ENCODE measurements at regions not wholly inside any gene's neighbourhood (a gene's known extent, or its start where the extent isn't known, plus 50 kb on each side); places are given as distances from the start of the nearest gene placed in this dataset.

DNA sequence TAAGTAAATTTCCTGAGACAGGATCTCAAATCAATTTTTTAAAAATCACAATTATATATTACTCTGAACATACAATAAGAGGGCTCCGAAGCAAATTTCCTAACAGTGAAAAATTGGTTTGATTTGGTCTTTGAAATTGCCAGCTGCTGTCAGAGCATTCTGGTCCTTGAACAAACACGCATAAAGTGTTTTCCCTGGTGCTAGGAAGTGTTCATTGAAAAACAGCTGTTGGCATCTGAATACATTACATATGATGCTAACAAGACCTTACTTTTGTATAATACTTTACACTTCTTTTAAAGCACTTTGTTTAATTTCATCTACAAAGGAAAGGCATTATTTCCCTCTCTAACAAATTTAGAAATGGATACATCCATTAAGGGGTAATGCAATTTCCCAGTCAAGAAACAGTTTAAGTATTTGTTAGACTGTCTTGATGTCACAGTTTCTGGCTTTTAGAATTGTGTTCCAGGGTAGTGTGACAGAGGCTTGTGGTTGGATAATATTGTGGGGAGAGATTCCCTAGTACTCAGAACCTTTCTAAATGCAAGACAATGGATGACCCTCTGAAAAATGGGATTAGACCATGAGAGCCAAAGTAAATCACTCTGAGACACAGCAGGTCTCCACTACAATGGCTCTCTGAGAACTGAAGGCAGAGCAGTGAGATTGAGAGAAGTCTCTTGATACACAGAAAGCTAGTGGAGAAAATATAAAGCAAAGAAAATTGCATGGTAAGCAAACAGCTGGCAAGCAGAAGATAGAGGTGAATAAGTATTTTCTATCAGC is 299.0 kb downstream of the TRIB2 start:
- DNase-seq (ENCODE audit: low spot score) = no peak

DNA sequence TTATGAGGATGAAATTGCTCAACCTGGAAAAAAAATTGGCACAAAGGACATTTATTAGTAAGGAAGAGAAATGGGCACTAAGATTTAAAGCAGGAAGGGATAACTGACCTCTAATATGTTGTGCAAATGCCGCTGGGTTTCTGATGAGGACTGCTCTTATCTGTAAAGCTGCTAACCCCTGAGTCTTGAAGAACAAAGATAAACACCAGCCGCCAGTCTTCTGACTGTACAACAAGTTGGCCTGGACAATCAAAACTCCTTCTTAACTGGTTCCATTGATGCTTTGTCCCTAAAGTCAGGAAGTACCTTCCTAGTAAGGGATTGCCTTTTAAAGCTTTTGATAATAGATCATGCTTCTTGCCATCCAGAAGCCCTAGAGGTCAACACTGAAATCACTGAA is 301.8 kb downstream of the TRIB2 start:
- DNase-seq (ENCODE audit: low spot score) = no peak

DNA sequence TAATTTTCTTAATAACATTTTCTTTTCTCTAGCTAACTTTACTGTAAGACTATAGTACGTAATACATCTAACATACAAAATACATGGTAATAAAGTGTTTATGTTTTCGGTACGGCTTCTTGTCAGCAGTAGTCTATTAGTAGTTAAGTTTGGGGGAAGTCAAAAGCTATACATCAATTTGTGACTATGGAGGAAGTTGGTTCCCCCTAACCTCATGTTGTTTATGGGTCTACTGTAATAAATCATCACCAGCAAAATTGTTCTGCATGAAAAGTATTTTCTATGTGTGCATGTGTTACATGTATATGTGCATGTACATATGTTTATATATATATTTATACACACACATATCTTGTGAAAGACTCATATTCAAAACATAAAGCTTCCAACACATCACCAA is 303.0 kb downstream of the TRIB2 start:
- DNase-seq (ENCODE audit: low spot score) = no peak

DNA sequence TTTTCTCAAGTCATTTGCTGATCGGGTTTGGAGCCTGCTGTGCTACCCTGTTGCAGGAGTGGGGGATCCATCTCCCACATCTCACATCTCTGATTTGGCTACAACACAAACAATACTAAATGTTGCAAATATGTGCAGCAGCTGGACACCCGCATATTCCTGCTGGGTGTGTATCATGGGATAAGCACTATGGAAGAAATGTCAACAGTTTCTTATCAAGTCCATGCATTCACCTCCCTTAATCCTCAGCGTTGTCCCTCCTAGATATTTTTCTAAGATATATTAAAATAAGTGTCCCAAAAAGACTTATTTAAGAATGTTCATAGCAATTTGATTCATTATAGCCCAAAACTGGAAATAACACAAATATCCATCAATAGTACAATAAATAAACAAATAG is 303.7 kb downstream of the TRIB2 start:
- no peak for DNase-seq (ENCODE audit: low spot score)

DNA sequence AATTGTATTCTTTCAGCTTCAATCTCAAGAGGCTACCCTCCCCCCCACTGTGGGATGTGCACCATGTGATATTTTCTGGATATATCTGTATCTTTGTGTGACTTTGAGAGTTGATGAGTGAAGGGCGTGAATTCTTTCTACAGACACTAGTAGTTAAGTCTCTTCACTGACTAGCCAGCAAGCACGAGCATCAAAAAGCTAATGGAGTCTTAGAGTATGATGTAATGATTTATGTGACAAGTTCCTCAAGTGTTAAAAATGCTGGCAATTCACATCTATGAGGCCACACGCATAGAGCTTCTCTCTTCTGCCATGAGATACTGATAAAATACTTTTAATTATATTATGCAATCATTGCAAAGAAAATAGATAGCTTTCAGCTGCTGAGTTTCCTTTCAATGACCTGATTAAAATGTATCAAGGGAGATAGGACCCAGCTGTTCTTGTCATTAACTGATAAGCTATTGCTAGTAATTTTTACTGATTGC is 304.8 kb downstream of the TRIB2 start:
- DNase-seq (ENCODE audit: low spot score) = no peak

DNA sequence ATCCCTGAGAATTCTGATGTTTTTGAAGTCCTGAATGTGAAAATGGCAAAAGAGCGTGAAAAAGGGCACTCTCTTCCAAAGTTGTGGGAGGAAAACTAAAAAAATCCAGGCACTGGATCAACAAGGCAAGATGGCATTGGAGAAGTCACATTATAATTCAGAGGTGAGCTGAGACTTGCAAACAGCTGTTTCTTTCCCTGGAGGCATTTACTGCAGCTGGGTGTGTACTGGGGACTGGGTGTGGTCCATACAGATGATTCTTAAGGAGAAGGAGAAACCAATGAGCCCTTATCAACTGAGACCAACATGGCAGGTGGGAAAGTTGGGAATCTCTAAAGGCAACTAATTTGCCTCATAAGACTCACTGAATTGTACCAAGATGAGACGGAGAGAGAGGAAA is 313.9 kb downstream of the TRIB2 start:
- no peak for DNase-seq (ENCODE audit: low spot score)

DNA sequence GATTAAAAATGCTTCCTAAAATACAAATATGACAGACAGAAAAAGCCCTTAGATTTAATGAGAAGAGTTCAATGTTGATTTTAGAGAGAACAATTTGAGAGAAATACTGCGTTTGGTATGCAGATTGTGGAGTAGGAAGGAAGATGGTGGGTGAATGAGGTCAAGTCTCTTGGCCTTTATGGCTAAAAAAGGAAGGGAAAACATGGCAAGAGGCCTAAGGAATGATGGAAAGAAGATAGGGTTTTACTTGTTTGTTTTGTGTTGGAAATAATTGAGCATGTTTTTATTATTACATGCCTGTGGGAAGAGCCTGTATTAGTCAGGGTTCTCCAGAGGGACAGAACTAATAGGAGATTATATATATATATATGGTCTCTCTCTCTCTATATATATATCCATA is 318.1 kb downstream of the TRIB2 start:
- no peak for DNase-seq (ENCODE audit: low spot score)

DNA sequence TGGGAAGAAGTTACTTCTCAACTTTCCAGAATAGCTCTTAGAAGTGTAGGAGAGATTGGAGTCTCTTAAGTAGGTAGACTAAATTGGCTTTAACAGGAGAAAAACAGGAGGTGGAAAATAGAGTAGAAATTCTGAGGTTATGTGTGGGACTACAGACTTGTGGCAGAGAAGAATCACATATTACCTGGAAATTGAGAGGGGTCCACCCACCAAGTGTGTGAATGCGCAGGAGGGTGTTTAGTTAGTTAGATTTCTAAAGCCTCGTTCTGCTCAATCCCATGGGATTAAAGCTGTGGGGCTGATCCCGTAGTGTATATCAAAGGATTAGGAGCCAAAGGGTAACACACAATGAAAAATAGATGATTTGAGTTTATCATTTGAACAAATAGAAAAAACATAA is 319.1 kb downstream of the TRIB2 start:
- no peak for DNase-seq (ENCODE audit: low spot score)

DNA sequence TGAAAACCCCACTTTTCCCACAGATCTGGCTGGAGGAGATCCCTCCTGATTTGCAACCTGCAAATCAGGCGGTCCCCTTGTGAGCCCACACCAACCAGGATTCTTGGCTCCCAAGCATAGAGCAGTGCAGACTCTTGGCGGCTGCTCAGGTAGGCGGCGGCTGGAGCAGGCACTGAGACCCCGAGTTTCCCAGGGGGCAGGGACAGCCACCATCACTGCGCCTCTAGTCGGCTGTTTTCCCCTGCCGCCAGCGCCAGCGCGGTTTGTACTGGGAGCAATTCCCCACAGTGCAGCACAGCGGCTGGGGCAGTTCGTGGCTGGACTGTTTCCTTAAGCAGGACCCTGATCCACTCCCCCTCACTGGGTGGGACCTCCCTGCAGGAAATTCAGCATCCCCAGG is 323.3 kb downstream of the TRIB2 start:
- DNase-seq (ENCODE audit: low spot score) = no peak

DNA sequence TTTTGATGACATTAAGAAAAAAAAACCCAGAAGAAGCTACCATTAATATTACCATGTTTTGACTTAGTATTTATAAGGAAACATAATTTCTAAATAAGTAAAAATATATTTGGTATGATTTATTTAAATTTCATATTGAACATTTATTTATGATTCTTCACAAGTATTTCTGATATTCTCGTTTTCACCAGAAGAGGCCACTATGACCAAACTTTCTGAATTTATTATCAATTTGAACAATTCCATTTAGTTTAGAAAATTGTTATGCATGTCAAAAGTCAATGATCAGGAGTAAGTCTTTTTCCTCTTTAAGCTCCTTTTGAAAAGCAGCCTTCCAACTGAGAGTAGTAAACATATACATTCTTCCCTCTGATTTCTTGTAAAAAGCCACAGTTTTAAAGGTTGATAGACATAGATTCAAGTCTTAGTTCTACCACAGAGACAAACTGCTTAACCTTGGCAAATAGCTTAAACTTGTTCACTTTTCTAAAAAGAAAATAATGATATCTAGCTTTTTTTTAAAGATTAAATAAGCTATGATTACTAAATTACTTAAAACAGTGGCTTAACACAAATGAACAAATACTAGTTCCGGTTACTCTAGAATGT is 329.9 kb downstream of the TRIB2 start:
- DNase-seq (ENCODE audit: low spot score) = no peak

DNA sequence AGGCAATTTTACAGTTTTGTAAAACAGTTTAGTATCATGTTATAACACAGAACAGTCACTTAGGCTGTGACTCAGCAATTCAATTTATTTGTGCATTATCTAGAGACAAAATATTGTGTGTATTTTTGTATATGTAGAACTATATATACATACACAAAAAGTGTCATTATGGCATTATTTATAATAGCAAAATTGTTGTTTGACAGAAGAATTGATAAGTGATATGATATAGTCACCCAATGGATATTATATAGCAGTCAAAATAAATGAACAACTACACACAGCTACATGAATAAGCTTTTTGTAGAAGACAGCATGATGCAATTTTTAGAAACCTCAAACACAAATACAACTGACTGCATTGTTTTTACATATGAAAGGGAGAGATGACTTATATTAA is 334.0 kb downstream of the TRIB2 start:
- DNase-seq (ENCODE audit: low spot score) = no peak

DNA sequence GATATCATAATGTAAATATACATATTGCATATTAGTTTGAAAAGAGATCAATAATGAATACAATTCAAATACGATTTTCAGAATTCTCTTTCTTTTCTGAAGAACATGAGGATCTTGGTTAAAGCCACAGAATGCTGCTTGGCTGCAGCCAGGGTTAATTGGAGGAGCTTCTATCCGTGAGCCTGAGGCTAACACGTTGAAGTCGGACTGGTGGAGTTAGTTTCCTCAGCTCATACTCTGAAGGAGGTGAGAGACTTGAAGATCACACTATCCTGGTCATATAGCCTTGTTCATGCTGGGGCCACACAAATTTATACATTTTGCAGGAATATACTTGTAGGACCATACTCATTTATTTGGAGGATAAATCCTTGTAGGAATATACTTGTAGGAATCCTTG is 335.8 kb downstream of the TRIB2 start:
- no peak for DNase-seq (ENCODE audit: low spot score)

DNA sequence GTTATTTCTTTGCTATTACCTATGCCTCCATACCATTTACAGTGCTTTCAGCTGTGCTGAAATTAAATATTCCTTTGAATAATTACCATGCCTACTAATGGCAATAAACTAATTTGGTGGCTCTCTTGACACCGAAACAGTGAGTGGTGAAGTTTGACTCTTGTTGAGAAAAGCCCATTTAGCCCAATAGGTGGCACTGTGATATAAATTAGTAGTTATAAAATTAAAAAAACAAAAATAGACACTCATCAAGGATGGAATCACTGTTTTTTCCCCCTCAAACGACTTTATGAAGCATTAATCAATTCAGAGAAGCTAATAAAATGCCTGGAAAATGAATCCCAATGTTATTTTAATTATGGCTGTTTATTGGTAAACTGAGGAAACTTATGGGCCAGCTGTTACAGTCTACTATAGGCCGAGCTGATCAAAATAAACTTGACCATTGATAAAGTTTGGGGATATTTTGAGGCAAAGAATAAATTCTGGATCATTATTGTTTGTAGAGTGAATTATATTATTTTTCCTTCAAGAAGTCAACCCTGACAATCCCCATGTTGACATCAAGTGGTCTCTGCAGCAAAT is 339.6 kb downstream of the TRIB2 start:
- peak; percentile 31 for DNase-seq (ENCODE audit: low spot score)

DNA sequence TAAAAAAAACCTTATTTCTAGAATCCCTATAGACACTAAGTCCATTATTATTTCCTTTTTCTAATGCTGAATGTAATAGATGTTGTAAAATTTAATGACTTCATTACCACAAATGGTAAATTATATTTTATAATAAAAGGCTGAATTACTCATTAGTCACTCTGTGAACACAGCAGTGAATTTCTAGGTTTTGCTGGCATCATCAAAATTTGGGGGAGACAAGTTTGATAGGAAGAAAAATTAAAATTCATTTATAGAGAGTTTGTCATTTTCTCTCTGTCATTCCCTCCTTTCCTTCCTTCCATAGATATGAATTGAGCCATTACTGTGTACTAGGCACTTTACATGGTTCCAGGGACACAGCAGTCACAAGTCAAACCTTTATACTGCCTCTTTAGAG is 340.9 kb downstream of the TRIB2 start:
- no peak for DNase-seq (ENCODE audit: low spot score)

DNA sequence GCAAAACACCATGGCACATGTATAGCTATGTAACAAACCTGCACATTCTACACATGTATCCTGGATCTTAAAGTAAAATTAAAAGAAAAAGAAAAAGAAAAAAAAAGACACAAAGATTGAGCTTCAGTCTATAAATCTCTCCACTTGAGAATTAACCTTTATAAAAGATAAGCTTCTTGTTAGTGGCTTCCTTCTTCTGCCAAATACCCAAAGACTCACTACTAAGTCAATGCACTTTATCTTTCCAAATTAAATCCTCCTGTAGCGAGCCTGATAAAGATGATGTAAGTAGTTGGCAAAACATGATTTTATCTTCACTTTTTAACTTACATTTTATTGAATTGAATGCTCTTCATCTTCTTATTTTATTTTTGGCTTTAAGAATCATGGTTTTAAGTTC is 349.9 kb downstream of the TRIB2 start:
- no peak for DNase-seq (ENCODE audit: low spot score)

DNA sequence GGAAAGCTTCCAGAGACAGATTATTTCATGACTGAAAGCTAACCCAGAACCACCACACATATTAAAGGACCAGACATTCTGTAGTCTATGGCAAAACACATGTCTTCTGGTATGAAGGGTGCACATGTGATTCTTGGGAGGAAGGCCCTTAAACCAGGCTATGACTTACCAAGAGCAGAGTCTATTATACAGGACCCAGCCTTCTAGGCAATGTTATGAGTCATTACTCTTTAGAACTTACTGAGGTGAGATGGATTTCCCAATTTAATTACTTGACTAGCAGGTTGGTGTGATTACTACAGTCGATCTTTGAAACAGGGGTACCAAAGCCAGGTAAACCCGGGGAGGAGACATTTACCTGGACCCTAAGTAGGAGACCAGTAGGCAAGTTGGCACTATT is 350.8 kb downstream of the TRIB2 start:
- DNase-seq (ENCODE audit: low spot score) = no peak

DNA sequence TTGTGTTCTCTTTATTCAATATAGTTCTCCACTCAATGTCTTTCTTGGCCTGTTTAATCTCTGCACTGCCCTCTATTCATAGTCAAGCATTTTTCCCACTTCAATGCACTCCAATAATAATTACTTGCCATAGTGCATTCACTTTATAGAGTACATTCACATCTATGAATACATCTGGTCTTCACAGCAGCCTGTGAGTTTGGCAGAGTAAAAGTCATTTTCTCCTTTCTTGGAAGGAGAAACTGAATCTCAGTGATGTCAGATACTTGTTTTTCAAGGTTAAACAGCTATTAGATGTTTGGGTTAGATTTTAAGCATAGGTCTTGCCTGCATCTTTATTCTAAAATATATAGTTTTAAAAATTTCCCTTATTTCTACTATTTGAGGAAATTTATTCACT is 373.2 kb downstream of the TRIB2 start:
- no peak for DNase-seq (ENCODE audit: low spot score)

DNA sequence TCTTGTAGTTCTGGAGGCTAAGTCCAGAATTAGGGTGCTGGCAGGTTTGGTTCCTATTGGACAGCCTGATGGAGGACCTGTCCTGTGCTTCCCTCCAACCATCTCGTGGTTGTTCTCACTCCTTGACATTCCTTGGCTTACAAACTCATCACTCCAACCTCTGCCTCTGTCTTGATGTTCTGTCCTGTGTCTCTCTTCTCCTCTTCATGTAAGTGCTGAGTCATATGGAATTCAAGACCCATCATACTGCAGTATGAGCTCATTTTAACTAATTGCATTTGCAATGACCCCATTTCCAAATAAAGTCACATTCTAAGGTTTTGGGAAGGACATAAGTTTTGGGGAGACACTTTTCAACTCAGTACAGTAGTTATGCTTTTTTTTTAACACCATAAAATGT is 374.7 kb downstream of the TRIB2 start:
- no peak for DNase-seq (ENCODE audit: low spot score)

DNA sequence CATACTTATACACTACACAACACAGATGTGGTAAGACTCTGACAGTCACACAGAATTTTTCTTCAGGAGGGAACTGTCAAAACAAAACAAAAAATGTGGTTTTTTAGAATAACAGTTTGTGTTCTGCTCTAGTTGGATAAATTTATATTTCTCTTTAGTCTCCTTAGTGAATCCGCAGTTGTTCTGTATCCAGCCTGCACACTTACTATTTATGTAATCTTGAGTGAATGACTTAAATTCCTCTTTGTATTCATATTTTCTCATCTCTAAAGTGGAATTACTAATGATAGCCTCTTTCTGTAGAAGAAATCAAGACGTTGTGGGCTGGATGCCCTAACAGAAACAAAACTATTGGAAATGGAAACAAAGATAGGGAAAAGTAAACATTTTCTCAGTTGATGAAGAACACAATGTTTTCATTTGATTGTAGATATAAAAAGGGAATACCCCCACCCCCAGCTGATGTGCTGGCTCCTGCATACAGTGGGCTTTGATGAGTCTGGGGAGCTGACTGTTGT is 375.2 kb downstream of the TRIB2 start:
- DNase-seq (ENCODE audit: low spot score) = no peak

DNA sequence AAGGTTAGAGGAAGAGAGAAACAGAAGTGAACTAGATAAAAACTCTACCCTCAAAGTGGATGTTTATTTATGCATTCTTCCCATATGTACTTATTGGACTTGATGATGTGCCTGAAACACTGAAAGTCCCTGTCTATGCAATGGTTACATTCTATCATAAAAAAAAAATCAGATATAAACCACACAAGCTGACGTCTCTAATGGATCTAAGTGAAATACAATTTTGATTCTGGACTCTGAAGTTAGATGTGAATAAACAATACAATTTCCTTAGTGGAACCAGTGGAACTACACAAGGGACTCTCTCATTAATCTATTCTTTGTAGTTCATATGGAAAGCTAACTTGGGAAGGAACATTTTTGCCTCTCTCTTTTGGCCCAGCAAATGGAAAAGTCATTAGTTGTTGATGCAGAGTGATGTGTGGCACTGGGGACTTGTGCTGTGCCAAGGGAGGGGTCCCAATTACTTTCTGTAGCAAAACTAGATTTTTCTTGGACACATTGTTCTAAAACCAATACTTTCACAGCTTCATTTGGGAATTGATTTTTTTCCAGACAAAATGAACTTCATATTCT is 376.8 kb downstream of the TRIB2 start:
- no peak for DNase-seq (ENCODE audit: low spot score)

DNA sequence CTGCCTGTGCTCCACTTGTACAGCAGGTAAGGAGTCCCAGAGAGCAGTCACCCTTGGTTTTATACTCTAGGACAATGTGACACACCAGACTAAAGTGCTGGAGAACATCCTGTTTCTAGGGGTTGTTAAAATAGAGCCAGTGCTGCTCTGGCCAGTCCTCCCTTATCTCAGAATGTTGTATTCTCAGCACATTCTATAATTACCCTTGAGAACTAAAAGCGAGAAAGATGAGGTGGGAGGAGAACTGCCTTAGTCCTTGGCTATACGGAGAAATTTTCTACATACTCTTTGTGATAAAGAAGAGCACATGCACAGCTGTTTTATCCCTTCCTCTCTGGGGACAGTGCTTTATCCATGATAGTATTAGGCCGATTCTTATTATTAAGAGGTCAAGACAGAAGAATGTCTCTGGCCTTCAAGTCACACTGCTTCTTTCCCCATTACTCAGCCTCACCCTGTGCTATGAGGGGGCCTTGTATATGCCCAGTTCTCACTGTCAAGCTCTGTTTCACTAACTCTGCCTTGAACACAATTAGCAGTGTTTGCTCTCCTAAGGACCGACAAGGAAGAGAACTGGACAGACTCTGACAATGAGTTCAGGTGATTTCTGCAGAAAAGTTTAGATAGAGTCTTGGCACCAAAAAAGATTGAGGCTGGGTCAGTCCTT is 385.8 kb downstream of the TRIB2 start:
- no peak for DNase-seq (ENCODE audit: low spot score)

DNA sequence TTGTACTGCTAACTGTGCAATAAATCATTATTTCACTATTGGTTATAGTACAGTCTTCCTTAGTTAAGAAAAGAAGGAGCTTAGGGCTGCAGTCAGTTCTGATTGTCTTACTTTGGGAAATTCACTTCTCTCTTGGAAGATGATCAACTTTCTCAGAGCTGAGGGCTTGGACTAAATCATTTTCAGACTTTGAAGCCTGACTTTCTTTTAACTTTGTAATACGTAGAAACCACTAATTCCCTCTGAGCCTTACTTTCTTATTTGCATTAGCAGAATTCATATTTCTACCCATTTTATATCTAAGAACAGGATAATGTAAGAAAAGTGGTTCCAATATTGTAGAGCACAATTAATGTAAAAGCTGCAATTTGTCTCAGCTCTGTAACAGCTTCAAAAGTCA is 386.4 kb downstream of the TRIB2 start:
- no peak for DNase-seq (ENCODE audit: low spot score)

Measured in D341Med (cell line).